ENCODE measurements at regions not wholly inside any gene's neighbourhood (a gene's known extent, or its start where the extent isn't known, plus 50 kb on each side); places are given as distances from the start of the nearest gene placed in this dataset.
"Not testable (repeated sequence)": the region's sequence is repeated elsewhere in the genome, so short reads cannot be mapped to it uniquely, and the experiment has no call there.

DNA sequence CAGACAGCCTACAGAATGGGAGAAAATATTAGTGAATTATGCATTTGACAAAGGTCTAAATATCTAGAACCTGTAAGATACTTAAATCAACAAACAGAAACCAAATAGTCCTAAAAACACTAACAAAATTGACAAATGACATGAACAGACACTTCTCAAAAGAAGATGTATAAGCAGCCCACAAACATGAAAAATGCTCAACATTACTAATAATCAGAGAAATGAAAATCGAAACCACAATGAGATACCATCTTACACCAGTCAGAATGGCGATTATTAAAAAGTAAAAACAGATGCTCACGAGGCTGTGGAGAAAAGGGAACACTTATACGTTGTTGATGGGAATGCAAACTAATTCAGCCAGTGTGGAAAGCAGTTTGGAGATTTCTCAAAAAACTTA, 1186.8 kb downstream of the DTWD2 start:
- DNase-seq (ENCODE audit: low read depth), result no peak

DNA sequence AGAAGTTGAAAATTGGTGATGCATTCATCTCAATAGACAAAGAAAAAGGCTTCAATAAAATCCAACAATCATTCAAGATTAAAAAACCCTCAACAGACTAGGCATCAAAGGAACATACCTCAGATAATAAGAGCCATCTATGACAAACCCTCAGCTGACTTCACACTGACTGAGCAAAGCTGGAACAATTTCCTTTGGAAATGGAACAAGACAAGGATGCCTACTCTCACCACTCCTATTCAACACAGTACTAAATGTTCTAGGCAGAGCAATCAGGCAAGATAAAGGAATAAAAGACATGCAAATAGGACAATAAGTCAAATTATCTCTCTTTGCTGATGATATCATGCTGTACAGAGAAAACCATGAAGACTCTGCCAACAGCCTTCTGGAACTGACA, 1188.1 kb downstream of the DTWD2 start:
- no peak for DNase-seq (ENCODE audit: low read depth)

DNA sequence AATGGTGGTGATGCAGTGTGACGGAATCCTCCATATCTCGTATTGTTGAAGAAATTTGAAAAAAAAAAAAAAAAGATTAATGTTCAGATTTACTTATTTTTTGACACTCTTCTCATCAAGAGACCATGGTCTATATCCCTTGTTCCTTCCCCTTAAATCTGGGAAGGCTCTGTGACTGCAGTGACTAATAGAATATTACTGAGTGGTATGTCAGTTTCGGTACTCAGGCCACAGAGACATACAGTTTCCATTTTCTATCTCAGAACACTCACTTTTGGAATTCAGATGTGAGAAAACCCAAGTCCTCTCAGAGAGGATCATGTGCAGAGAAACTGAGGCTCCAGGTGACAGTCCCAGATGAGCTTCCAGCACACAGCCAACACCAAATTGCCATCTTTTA, 1193.5 kb downstream of the DTWD2 start:
- DNase-seq (ENCODE audit: low read depth), result no peak

DNA sequence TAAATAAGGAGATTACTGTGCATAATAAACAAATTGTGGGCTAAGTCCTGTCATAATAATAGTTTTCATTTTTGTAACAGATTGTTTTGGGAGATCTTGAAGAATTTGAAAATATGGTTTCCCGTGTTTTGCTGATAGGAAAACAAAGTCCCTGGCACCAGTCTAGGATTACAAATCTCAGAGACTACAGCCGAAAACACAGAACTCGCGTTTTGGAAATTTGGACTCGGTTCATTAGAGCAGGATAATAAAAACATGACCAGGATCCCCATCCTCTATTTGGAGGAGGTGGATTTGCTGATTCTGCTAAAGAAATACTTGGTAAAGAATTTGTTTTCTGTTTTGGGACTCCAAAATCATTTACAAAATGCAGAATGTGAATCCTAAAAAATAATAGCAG, 1194.4 kb downstream of the DTWD2 start:
- DNase-seq (ENCODE audit: low read depth), result no peak

DNA sequence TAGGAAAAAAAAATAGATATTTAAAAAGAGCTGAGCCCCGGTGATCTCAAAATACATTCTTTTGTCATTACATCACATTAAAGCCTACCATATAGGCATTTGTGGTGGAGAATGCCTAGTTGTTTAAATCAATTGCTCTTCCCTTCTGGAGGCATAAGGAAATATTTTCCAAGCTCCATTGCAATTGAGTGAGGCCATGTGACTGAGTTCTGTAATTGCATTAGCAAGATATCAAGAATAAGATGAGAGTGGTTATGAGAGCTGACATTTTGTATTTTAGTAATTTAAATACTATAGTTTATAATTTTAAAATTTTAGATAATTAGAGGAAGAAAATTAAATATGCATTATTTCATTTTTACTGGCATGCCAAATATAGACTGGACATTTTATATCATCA, 1195.9 kb downstream of the DTWD2 start:
- DNase-seq (ENCODE audit: low read depth), result no peak

DNA sequence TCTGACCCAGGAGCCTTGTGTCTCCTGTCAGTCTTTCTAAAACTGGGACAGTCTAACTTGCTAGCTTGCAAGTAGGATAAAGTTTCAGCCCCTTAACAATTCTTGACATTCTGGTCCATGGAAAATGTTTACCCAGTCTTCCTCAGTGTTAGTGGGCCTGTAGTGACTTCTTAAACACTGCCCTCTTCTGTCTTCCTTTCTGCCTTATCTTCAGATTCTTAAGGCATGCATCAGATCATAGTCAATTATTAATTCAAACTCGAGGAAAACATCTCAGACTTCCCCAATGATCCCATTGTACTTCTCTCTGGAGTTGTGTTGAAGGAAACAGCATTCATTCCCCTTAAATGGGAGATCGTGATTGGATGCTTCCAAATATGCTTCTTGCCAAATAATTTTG, 1199.8 kb downstream of the DTWD2 start:
- no peak for DNase-seq (ENCODE audit: low read depth)

DNA sequence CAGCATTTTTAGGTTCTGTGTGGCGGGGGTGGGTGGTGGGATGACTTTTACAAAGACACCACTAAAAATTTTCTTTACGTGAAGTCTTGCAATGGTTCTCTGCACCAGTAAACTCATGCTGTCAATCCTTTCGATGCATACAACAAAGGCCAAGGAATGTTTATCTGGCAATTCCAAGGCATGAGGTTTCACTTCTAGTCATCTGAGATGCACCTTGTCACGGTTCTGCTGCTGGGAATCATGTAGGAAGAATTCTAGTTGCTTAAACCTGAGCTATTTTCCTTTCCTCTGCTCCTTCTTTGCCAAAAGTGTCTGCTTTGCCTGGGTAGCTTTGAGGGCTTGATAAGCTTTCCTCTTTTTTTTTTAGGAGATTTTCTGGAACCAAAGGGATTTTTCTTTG, 1204.5 kb upstream of the SEMA6A start:
- DNase-seq (ENCODE audit: low read depth), result no peak

DNA sequence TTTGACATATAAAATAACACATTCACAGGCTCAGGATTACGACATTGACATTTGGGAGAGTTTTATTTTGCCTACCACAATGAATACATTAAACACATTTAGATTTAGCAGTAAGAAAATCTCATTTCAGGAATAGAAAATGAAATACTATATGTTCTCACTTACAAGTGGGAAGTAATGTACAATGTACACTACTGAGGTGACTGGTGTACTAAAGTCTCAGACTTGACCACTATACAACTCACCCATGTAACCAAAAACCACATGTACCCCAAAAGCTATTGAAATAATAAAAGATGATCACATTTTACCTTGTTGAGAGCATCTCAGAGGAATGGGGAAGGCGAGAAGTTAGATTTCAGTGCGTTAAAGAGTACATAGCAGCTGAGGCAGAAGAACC, 1202.4 kb upstream of the SEMA6A start:
- DNase-seq (ENCODE audit: low read depth), result no peak

DNA sequence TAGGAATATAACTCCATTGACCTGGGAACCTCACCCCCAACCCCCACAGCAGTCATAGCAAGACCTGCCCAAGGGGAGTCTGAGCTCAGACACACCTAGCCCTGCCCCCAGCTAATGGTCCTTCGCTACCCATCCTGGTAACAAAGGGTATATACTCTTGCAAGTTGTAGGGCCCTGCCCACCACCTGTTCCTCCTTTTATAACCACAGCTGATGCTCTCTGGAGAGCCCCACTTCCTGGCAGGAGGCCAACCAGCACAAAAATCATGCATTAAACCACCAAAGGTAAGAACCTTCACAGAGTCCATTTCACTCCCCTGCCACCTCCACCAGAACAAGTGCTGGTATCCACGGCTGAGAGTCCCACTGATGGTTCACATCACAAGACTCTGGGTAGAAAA, 1195.3 kb upstream of the SEMA6A start:
- no peak for DNase-seq (ENCODE audit: low read depth)

DNA sequence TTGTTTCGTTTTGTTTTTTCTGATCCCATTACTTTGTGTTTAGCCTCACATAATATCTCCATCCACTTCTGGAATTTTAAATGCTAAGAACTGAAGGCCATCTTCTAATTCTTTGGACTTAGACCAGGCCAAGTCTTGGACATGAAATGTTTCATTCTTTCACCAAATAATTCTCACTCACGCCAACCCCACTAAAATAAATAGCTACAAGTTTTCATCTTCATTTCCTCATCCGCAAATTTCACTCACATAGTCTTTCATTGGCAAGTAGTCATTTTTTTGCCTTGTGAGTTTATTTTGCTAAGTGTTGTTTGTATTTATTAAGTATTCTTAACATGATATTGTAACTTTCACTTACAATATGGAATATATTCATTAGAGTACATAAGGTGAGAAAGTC, 1188.6 kb upstream of the SEMA6A start:
- DNase-seq (ENCODE audit: low read depth), result no peak

DNA sequence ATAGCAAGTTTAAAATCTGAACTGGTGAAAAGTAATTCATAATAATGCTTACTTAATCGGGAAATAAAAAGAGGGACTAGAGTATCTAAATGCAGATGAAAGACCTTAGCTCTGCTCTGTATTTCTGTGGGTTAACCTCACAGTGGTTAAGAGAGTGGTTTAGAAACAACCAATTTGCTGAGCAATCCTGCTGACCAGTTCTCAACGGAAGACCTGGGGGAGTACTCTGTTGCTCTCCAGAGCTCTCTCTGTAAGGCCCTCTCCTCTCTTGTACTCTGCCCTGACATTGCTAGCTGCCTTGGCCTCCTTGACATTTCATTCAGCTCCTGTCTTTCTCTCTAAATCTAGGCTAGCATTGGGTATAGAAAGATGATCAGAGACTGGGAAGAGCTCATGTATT, 1186.6 kb upstream of the SEMA6A start:
- DNase-seq (ENCODE audit: low read depth), result no peak

DNA sequence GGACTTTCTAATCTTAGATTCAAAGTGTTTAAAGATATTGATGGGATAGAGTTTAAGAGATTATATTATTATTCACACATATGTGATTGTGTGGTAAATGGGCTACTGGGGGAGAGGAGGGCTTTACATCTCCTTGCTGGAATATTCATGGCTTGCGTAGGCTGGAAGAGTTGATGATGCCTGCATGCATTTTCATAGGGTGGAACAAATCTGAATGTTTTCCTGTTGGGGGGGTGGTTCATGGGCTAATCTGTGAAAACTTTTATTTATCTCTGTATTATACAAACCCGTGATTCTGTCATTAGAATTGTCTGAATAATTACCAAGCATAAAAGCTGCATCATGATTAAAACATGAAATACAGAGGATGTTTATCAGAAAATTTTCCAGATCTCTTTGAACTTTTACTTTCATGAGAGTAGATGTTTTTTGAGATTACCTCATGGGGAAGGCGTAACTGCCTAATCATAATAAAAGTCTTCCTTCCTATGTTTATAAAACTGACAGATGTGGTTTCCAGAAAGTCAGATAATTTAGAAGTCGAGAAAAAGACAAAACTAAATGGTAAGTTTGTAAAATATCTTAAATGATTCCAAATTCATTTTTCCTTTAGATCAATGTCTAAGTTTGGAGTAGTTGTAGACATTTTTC, 1185.4 kb upstream of the SEMA6A start:
- DNase-seq (ENCODE audit: low read depth), result no peak

DNA sequence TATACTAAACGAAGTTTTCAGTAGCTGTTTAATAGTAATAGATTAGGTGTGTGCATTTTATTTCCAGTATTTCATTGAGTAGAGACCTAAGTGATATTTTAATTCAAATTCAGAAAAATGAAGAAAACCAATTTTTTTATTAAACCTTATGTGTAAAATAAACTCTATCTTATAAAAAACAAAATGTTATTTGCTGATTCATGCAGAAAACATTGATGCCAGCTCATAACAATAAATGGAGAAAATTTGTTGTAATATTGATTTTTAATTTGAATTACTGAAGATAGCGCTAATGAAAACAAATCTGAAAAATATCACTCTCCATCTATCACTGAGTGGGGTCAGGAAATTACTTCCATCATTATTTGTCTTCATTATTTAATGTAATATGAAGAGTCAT, 1177.8 kb upstream of the SEMA6A start:
- DNase-seq (ENCODE audit: low read depth), result no peak

DNA sequence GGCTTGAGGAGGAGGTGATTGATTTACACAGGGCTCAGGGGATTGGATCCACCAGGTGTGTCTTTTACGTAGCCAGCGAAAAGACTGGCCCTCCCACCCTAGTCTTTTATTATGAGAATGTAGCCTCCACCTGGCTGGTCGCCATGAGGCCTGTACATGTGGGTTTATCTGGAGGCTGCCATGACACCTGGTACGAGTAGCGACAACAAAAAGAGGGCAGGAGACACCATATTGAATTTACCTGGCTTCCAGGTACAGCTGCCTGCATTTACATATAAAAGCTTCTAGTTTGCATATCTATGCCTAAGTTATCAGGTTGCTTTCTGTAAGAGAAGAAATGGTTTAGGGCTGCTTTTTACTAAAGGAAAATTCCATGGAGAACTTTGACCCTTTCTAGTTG, 1173.7 kb upstream of the SEMA6A start:
- no peak for DNase-seq (ENCODE audit: low read depth)

DNA sequence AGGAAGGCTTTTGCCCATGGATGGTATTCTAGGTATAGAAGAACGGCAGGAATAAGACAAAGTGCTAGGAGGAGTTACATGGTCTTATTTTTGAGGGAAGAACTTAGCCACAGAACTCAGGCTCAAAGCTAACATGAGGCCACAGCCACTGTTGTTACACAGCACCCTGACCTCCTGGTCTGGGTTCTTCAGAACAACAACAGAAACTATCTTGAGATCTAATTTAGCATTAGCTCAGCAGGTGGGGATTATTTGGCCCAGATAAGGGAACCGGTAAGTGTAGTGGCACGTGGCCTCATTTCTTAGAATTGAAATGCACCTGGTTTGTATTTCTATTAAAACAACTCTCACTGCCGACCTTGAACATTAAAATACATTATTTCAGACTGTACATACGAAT, 1168.7 kb upstream of the SEMA6A start:
- DNase-seq (ENCODE audit: low read depth), result no peak

DNA sequence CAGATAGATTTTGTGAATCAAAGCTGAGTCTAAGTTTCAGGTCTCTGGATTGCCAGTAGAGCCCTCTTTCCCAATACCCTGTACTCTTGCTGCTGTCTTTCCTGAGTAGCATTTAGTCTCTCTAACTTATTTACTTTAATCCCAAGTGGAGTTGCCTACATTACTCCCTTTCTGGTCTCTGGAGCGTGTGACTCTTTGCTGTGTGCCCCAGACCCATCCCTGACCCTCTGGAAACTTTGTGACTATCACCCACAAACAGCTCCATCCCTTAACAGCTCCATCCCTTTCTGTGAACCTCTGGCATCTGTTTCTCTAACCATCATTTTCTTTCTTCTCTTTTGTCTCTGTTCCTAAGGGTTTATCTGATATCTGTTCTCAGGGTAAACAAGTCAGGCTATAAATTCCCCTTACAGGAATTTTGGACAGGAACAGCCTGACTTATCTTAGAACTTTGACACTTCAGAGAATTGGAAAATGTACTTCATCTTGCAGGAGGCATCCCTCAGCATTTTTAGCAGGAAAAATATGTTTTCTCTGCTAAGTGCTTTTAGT, 1167.1 kb upstream of the SEMA6A start:
- DNase-seq (ENCODE audit: low read depth), result no peak

DNA sequence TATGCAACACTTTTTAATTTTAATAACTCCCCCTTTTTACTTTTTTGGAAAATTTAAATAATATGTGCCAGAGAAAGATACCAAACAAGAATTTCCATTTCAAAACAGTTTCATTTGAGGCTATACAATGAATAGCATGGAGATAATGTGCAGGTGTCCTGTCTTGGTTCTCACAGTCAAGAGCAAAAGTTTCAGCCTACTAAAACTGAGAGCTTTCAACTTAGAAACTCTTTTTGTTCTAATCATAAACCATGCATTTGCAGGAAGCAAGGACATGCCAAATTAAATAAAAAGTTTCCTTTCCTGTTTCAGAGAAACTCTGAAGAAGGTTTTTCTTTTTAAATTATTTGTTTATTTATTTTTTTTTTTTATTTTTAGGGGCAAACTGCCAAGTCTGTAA, 1165.6 kb upstream of the SEMA6A start:
- DNase-seq (ENCODE audit: low read depth), result no peak

DNA sequence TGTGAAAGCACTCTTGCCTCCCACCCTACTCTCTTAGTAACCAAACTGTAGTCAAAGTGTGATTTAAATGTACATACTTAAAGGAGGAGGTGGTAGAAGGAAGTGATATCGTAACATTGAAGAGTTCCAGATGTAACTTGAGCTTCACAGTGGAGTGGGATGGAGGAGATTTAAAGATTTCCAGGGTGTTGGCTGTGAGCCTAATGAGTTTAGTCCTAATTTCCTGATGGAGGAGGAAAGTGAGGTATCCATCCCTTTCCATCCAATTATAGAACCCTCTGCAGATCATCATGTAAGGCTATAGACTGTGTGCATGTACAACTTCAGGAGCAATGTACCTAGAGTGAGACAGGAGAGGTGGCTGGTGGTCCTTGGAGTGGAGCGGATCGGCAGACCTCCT, 1163.9 kb upstream of the SEMA6A start:
- no peak for DNase-seq (ENCODE audit: low read depth)

DNA sequence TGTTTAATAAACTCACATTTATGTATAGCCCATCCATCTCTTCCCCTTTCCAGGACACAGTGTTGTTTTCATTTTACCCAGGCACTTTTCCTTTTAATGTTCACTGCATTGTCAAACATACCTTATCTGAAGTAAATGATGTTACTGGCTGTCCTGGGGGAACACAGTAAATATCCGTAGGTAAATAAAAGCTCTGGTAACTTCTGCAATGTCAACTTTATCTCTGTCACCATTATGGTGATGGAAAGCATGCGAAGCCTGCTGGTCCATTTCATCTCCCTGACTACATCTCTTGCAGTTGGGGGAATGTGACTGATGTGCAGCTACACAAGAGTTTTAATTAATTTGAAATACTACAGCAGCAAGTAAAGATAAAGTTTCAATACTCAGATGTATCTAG, 1162.1 kb upstream of the SEMA6A start:
- no peak for DNase-seq (ENCODE audit: low read depth)

DNA sequence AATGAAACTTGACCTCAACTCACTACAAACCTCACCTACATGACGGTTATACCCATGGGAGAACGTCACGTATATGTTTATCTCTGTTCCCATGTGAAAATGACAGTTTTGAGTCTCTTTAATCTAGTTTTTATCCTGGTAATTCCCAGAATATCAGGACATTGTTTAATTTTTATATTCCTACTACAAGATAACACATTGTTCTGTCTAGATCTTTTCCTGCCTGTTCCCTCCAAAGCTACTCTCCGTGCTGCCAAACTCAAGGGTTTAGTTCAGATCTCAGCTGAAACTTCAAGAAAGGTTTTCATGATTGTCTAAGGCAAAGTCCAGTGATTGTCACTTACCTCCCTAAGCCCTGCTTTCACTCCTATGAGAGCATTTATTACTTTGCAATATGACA, 1159.4 kb upstream of the SEMA6A start:
- no peak for DNase-seq (ENCODE audit: low read depth)

DNA sequence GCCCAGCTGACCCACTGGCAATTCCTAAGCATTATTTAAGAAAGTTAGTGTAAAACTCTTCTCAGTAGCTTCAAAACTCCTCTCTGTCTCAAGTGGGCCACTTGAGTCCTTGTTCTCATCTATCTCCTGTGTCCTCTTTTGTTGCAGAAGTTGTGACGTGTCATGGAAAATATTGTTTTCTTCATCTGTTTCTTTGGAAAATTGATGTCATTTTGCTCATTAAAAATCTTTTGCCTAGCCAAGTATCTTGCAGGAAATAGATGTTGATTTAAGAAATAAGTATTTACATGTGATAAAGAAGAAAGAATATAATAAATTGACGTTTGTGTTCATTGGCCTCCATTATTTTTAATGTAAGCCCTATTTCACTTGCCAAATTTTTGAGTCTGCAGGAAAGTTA, 1158.4 kb upstream of the SEMA6A start:
- DNase-seq (ENCODE audit: low read depth), result no peak

DNA sequence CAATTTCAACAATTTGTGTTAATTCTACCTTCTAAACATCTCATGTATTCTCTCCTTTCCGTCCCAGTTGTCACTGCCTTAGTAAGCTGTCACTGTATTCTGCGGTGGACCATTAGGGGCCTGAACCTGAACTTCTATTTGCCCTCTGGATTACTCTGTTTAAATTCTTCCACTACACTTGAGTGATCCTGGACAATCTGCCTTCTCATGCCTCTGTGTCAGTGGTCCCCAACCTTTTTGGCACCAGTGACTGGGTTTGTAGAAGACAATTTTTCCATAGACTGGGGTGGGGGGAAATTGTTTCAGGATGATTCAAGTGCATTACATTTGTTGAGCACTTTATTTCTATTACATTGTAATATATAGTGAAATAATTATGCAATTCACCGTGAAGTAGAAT, 1157.6 kb upstream of the SEMA6A start:
- no peak for DNase-seq (ENCODE audit: low read depth)

DNA sequence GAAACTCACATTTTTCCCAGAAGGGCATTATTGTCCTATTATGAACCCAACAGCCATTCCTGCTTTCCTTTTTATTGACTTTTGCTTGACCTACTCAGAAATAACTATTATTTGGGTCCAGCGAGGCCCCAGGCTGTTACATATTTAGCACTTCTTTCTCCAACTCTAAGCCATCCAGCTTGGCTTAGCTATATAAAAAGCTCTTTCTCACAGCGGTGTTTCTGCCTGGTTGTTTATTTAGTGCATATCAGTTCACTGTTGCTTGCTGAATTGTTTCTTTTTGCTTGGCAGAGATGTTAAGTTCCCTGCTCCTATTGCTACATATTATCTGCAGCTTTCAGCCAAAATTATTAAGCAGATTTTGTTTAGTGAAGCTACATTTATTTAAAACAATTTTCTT, 1156.8 kb upstream of the SEMA6A start:
- no peak for DNase-seq (ENCODE audit: low read depth)

DNA sequence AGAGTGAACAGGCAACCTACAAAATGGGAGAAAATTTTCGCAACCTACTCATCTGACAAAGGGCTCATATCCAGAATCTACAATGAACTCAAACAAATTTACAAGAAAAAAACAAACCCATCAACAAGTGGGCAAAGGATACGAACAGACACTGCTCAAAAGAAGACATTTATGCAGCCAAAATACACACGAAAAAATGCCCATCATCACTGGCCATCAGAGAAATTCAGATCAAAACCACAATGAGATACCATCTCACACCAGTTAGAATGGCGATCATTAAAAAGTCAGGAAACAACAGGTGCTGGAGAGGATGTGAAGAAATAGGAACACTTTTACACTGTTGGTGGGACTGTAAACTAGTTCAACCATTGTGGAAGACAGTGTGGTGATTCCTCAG, 1146.2 kb upstream of the SEMA6A start:
- DNase-seq (ENCODE audit: low read depth), result not testable (repeated sequence)

DNA sequence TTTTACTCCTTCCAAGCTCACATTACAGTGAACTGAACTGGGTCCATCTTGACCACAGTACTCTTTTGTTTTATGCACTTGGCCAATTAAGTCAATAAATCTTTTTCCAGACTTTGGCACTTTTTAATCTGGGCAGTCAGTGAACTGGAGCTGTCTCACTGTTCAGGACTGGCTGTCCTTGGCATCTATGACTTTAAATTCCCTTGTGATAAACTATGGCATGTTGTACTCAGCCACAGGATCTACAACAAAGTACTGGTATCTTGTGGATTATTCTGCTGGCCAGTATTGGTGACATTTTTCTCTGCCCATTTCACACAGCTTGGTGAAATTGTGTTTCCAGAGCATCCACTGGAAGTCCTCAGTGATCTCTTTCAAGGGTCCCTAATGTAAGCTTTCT, 1144.8 kb upstream of the SEMA6A start:
- DNase-seq (ENCODE audit: low read depth), result no peak

Data from activated T-cell treated with anti-CD3 and anti-CD28 coated beads for 24 hours (primary cell).